CD4-positive, alpha-beta memory T cell (primary cell): ENCODE measurements at regions not wholly inside any gene's neighbourhood (a gene's known extent, or its start where the extent isn't known, plus 50 kb on each side); places are given as distances from the start of the nearest gene placed in this dataset.

Experiments
- CTCF ChIA-PET: fragments of 350-600 bp; sonication (Branson Sonifier 250); formaldehyde crosslinking; loops from one replicate; lab custom pipeline; 2021; ENCODE audit warnings: inconsistent platforms; ENCODE audit not compliant: partially characterized antibody; lab: Charles Lee
- POLR2A ChIA-PET: fragments of 350-600 bp; sonication (Branson Sonifier 250); formaldehyde crosslinking; loops from one replicate; lab custom pipeline; 2021; ENCODE audit not compliant: partially characterized antibody; lab: Charles Lee
- DNase-seq, 5 donors: peaks; one replicate each; pipeline versions ENCODE4 v3.0.0 to v3.0.0-alpha.2; 2020 to 2022; ENCODE audit warnings: mixed read lengths in 1 of 5
- H3K27ac ChIP-seq: one replicate; pipeline ENCODE4 v1.7.0; 2013; ENCODE audit warnings: low read depth, low read length
- H3K27me3 ChIP-seq: 2 replicates; pipeline ENCODE4 v1.7.0; 2013; ENCODE audit warnings: mild to moderate bottlenecking, low read length, moderate library complexity; ENCODE audit not compliant: insufficient read depth
- H3K36me3 ChIP-seq: 2 replicates; pipeline ENCODE4 v1.7.0; 2013; ENCODE audit warnings: mild to moderate bottlenecking, low read length, moderate library complexity; ENCODE audit not compliant: insufficient read depth
- H3K4me1 ChIP-seq: 2 replicates; pipeline ENCODE4 v1.7.0; 2013; ENCODE audit warnings: mild to moderate bottlenecking, low read length, moderate library complexity; ENCODE audit not compliant: insufficient read depth
- H3K4me3 ChIP-seq, 2 donors: one replicate each; pipeline ENCODE4 v1.7.0; 2013; ENCODE audit warnings: low read length in 2 of 2, mild to moderate bottlenecking in 1 of 2
- H3K9me3 ChIP-seq, 2 donors: one replicate each; pipeline ENCODE4 v1.7.0; 2013; ENCODE audit warnings: low read length in 2 of 2, control low read depth in 1 of 2; ENCODE audit not compliant: control insufficient read depth in 1 of 2
- H3K27ac Mint-ChIP-seq, 7 donors: one replicate each; pipeline ENCODE4 v1.8.0; 2020 to 2021; ENCODE audit warnings: mixed read lengths in 7 of 7, mild to moderate bottlenecking in 6 of 7, inconsistent platforms in 3 of 7, moderate library complexity in 3 of 7
- H3K27me3 Mint-ChIP-seq, 2 donors: one replicate each; pipeline ENCODE4 v1.8.0; 2020 to 2021; ENCODE audit warnings: mixed read lengths in 2 of 2
- H3K36me3 Mint-ChIP-seq, 2 donors: one replicate each; pipeline ENCODE4 v1.8.0; 2020 to 2021; ENCODE audit warnings: mixed read lengths in 2 of 2, inconsistent platforms in 1 of 2, mild to moderate bottlenecking in 1 of 2
- H3K4me1 Mint-ChIP-seq, 4 donors: one replicate each; pipeline ENCODE4 v1.8.0; 2020 to 2021; ENCODE audit warnings: mixed read lengths in 4 of 4, mild to moderate bottlenecking in 1 of 4
- H3K4me3 Mint-ChIP-seq, 8 donors: one replicate each; pipeline ENCODE4 v1.8.0; 2020 to 2021; ENCODE audit warnings: mixed read lengths in 8 of 8, mild to moderate bottlenecking in 7 of 8, moderate library complexity in 6 of 8, inconsistent platforms in 3 of 8
- H3K9me3 Mint-ChIP-seq, 8 donors: one replicate each; pipeline ENCODE4 v1.8.0; 2020 to 2021; ENCODE audit warnings: mixed read lengths in 8 of 8, mild to moderate bottlenecking in 5 of 8, inconsistent platforms in 3 of 8, moderate library complexity in 1 of 8
- intact Hi-C: fragments of 100-400 bp; cut with micrococcal nuclease; formaldehyde crosslinking; loops from one replicate; pipeline ENCODE4 v1.15.1; 2023

DNA sequence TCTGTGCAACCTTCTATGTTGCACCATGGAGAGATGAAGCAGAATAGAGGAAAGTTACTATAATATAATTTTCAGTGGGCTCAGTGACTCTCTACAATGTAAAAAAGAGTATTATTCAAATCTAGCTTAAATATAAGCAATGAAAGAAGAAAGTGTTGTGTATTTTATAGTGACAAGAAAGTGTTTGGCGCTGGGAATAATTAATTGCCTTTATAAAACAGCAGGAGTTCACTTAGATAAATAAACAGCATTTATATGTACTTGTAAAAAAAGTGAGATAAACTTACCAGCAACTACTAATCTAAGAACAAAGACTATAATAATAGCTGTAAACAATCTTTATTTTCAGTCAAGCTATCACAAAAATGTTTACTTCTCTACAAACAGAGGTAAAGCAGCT lies 488.9 kb upstream of the PCDH10 start:
- no peaks in the 10 kb centered on the region for H3K9me3 ChIP-seq
- H3K4me1 ChIP-seq: no peaks in the 10 kb centered on the region
- Mint-ChIP-seq H3K27me3 (no peaks in the 10 kb centered on the region), H3K4me1 (no peaks in the 10 kb centered on the region), H3K27ac (no peak overlapping the region), H3K9me3 (peaks cover 0 to 20% (median 15%) of the 10 kb centered on the region in 8 donors), H3K4me3 (no peak overlapping the region), H3K36me3 (no peaks in the 10 kb centered on the region)
- no peak overlapping the region for H3K27ac ChIP-seq
- H3K4me3 ChIP-seq: no peak overlapping the region
- intact Hi-C loops: no loop called here
- ChIA-PET CTCF (no interaction called here), POLR2A (no interaction called here)
- DNase-seq: no peak
- no peaks in the 10 kb centered on the region for H3K36me3 ChIP-seq
- H3K27me3 ChIP-seq: no peaks in the 10 kb centered on the region

DNA sequence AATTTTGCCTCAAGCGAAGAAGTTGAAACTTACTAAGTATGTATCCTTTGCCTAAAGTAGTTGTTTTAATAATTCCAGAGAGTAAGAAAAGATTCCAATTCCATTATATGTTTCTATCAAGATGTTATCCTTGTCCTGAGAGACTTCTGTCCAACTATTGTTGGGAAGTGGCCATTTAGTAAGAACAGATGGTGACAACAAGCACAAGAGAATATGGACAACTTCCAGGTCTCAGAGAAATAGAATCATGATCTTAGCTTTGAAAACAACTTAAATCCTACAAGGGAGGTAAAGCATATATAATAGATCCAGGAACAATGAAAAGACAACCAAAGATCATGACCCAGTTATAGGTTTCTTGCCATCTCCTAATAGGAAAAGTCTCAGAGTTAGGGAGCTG lies 486.6 kb upstream of the PCDH10 start:
- Histone ChIP-seq H3K27ac (no peak overlapping the region), H3K36me3 (no peaks in the 10 kb centered on the region), H3K4me1 (no peaks in the 10 kb centered on the region)

DNA sequence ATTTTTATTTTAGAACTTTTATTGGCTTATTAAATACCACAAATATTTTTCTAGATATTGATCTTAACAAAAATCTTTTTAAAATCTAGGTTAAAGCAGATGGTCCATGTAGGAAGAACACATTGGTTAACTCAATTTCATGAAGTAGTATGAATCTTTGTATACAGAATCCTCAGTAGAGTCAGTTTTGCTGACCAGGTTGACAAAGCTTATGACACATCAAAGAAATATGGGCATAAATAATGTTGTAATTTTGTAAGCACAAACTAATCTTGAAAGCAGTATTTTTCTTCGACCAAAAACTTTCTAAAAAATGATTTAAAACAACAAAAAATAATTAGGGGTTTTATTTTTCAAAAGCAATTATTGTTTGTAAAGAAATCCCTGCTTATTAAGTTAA lies 479.3 kb upstream of the PCDH10 start:
- H3K27me3 ChIP-seq: no peaks in the 10 kb centered on the region
- H3K27ac Mint-ChIP-seq: no peak overlapping the region
- no peaks in the 10 kb centered on the region for H3K4me1 Mint-ChIP-seq
- no peaks in the 10 kb centered on the region for H3K9me3 ChIP-seq
- no peak overlapping the region for H3K4me3 ChIP-seq
- H3K27me3 Mint-ChIP-seq: no peaks in the 10 kb centered on the region
- ChIA-PET CTCF (no interaction called here), POLR2A (no interaction called here)
- intact Hi-C loops: no loop called here
- no peak overlapping the region for H3K4me3 Mint-ChIP-seq
- no peaks in the 10 kb centered on the region for H3K4me1 ChIP-seq
- H3K27ac ChIP-seq: no peak overlapping the region
- no peaks in the 10 kb centered on the region for H3K36me3 ChIP-seq
- H3K36me3 Mint-ChIP-seq: no peaks in the 10 kb centered on the region
- DNase-seq: no peak
- peaks cover 0 to 6% (median 2%) of the 10 kb centered on the region in 8 donors for H3K9me3 Mint-ChIP-seq

More for the DNA sequence above, 486.6 kb upstream of the PCDH10 start:
- ChIA-PET CTCF (no interaction called here), POLR2A (no interaction called here)
- intact Hi-C loops: no loop called here
- H3K9me3 ChIP-seq: no peaks in the 10 kb centered on the region
- no peak overlapping the region for H3K4me3 ChIP-seq
- no peak overlapping the region for H3K27ac Mint-ChIP-seq
- no peaks in the 10 kb centered on the region for H3K36me3 Mint-ChIP-seq
- no peak overlapping the region for H3K4me3 Mint-ChIP-seq
- H3K27me3 Mint-ChIP-seq: no peaks in the 10 kb centered on the region
- no peak for DNase-seq
- peaks cover 2 to 11% (median 6%) of the 10 kb centered on the region in 8 donors for H3K9me3 Mint-ChIP-seq
- no peaks in the 10 kb centered on the region for H3K27me3 ChIP-seq
- H3K4me1 Mint-ChIP-seq: no peaks in the 10 kb centered on the region

DNA sequence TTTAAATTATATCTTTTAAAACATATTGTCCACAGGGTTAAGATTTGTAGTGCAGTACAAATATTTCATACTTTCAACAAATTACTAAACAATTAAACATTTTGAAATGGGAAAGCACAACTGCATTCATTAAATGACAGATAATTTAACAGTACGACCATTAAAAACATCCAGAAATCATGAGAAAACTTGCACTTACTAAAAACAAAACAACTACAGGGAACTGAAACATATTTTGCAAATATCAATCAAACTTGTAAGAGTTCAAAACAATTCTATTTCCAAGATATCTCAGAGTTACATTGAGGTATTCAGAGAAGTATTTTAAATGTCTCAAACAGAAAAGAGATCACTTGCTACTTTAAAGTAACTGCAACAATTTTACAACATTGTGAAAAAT lies 478.5 kb upstream of the PCDH10 start:
- Histone ChIP-seq H3K9me3 (no peaks in the 10 kb centered on the region), H3K36me3 (no peaks in the 10 kb centered on the region), H3K4me1 (no peaks in the 10 kb centered on the region), H3K27me3 (no peaks in the 10 kb centered on the region), H3K27ac (no peak overlapping the region), H3K4me3 (no peak overlapping the region)
- Mint-ChIP-seq H3K36me3 (no peaks in the 10 kb centered on the region), H3K27ac (no peak overlapping the region), H3K4me1 (no peaks in the 10 kb centered on the region), H3K9me3 (peaks cover 0 to 6% (median 3%) of the 10 kb centered on the region in 8 donors), H3K4me3 (no peak overlapping the region), H3K27me3 (no peaks in the 10 kb centered on the region)
- ChIA-PET CTCF (no interaction called here), POLR2A (no interaction called here)
- DNase-seq: no peak
- intact Hi-C loops: no loop called here

DNA sequence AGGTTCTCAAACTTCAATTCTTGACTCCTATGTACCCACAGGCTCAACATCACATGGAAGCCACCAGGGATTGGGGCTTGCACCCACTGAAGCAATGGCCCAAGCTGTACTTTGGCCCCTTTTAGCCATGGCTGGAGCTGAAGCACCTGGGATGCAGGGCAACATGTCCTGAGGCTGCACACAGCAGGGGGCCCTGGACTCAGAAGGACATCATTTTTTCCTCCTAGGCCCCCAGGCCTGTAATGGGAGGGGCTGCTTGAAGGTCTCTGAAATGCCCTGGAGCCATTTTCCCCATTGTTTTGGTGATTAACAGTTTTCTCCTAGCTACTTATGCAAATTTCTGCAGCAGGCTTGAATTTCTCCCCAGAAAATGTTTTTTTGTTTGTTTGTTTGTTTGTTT lies 465.1 kb upstream of the PCDH10 start:
- H3K36me3 ChIP-seq: no peaks in the 10 kb centered on the region
- H3K4me3 Mint-ChIP-seq: no peak overlapping the region

DNA sequence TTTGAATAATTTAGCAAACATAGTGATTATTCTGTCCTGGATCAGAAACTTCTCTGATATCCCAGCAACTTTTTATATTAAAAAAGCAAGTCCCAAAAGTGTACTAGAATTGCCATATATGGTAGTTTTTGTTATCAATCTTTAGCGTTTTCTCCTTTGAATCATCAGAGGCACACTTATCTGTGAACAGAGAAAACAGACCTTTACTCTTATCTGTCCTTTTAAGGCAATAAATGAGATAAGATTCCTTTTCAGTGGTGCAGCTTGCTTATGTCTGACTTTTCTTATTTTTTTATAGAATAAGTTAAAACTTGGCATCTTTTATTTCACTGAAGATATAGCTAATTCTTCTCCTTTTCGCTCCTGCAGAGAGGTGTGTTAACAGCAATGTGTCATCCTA lies 458.1 kb upstream of the PCDH10 start:
- Mint-ChIP-seq H3K36me3 (no peaks in the 10 kb centered on the region), H3K9me3 (peaks cover 0 to 23% (median 13%) of the 10 kb centered on the region in 8 donors), H3K27ac (no peak overlapping the region), H3K4me3 (no peak overlapping the region), H3K27me3 (no peaks in the 10 kb centered on the region), H3K4me1 (no peaks in the 10 kb centered on the region)
- no peak overlapping the region for H3K27ac ChIP-seq
- H3K36me3 ChIP-seq: no peaks in the 10 kb centered on the region
- H3K9me3 ChIP-seq: no peaks in the 10 kb centered on the region
- no peaks in the 10 kb centered on the region for H3K27me3 ChIP-seq
- POLR2A ChIA-PET: no interaction called here
- intact Hi-C loops: no loop called here
- CTCF ChIA-PET: no interaction called here
- no peaks in the 10 kb centered on the region for H3K4me1 ChIP-seq
- H3K4me3 ChIP-seq: no peak overlapping the region
- DNase-seq: no peak

More for the DNA sequence above, 465.1 kb upstream of the PCDH10 start:
- no peak overlapping the region for H3K27ac ChIP-seq
- H3K4me1 Mint-ChIP-seq: no peaks in the 10 kb centered on the region
- H3K9me3 Mint-ChIP-seq: peaks cover 3 to 28% (median 14%) of the 10 kb centered on the region in 8 donors
- POLR2A ChIA-PET: no interaction called here
- intact Hi-C loops: no loop called here
- CTCF ChIA-PET: no interaction called here
- H3K4me1 ChIP-seq: no peaks in the 10 kb centered on the region
- H3K27me3 Mint-ChIP-seq: no peaks in the 10 kb centered on the region
- H3K36me3 Mint-ChIP-seq: peaks cover 0 to 4% of the 10 kb centered on the region in 2 donors
- DNase-seq: no peak
- H3K27ac Mint-ChIP-seq: no peak overlapping the region
- H3K9me3 ChIP-seq: peaks cover 0 to 4% of the 10 kb centered on the region in 2 donors
- no peak overlapping the region for H3K4me3 ChIP-seq
- H3K27me3 ChIP-seq: no peaks in the 10 kb centered on the region

DNA sequence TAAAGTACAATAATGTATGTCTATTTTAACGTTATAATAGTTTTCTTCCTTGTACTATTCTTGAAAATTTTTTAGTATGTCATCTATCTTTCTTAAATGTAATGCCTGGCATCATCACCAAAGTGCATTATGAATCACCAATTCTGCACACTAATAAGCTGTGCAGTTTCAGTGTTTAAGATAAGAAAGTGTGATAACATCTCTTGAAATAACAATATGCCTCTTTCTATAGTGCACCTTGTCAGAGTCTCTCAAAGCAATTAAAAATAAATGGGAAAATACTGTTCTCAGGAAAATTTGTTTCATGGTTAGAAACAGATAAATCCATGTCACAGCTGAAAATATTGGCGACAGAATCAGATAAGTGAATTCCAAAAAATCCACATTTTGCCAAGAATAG lies 457.4 kb upstream of the PCDH10 start:
- H3K27me3 ChIP-seq: no peaks in the 10 kb centered on the region
- no peaks in the 10 kb centered on the region for H3K9me3 ChIP-seq
- Mint-ChIP-seq H3K27me3 (no peaks in the 10 kb centered on the region), H3K27ac (no peak overlapping the region), H3K4me3 (no peak overlapping the region), H3K36me3 (no peaks in the 10 kb centered on the region), H3K9me3 (peaks cover 0 to 23% (median 13%) of the 10 kb centered on the region in 8 donors), H3K4me1 (no peaks in the 10 kb centered on the region)
- H3K4me3 ChIP-seq: no peak overlapping the region
- DNase-seq: no peak
- no peaks in the 10 kb centered on the region for H3K4me1 ChIP-seq
- no peak overlapping the region for H3K27ac ChIP-seq
- no peaks in the 10 kb centered on the region for H3K36me3 ChIP-seq
- intact Hi-C loops: no loop called here
- ChIA-PET CTCF (no interaction called here), POLR2A (no interaction called here)

DNA sequence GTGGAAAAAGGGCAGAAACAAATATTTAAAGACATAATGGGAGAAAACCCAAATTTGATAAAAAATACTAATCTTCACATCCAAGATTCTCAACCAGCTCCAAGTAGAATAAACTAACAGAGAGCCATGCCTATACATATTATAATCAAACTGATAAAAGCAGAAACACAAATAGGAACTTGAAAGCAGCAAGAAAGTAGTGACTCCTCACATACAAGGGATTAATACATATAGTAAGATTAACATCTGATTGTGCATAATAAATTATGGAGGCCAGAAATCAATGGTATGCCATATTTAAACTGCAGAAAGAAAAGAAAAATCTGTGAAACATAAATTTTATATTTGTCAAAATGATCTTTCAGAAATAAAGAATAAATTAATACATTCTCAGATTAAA lies 454.3 kb upstream of the PCDH10 start:
- H3K27me3 ChIP-seq: no peaks in the 10 kb centered on the region
- DNase-seq: no peak
- H3K4me3 Mint-ChIP-seq: no peak overlapping the region
- no peaks in the 10 kb centered on the region for H3K27me3 Mint-ChIP-seq
- H3K36me3 Mint-ChIP-seq: no peaks in the 10 kb centered on the region
- peaks cover 0 to 23% (median 10%) of the 10 kb centered on the region in 8 donors for H3K9me3 Mint-ChIP-seq
- no peak overlapping the region for H3K27ac Mint-ChIP-seq
- ChIA-PET POLR2A (no interaction called here), CTCF (no interaction called here)
- no peak overlapping the region for H3K4me3 ChIP-seq
- no peaks in the 10 kb centered on the region for H3K9me3 ChIP-seq
- H3K36me3 ChIP-seq: no peaks in the 10 kb centered on the region
- no peaks in the 10 kb centered on the region for H3K4me1 ChIP-seq
- intact Hi-C loops: no loop called here
- H3K27ac ChIP-seq: no peak overlapping the region
- no peaks in the 10 kb centered on the region for H3K4me1 Mint-ChIP-seq
